K562 (cell line): ENCODE measurements at regions not wholly inside any gene's neighbourhood (a gene's known extent, or its start where the extent isn't known, plus 50 kb on each side); places are given as distances from the start of the nearest gene placed in this dataset.

Experiments
- KAT2B ChIP-seq: IDR thresholded peaks from one replicate; pipeline ENCODE4 v1.6.1; 2012; ENCODE audit warnings: low read depth, mild to moderate bottlenecking, control low read depth, inconsistent platforms, low read length, moderate library complexity
- PHF21A ChIP-seq: fragments of 450-650 bp; IDR thresholded peaks from 2 replicates; pipeline ENCODE4 v1.6.1; 2017; ENCODE audit warnings: low read depth, borderline replicate concordance
- TOE1 ChIP-seq, 2 experiments: fragments of 450-650 bp in 1 of 2; sonication (generic) in 1 of 2; formaldehyde crosslinking in 1 of 2; IDR thresholded peaks; 2 replicates each; pipeline versions ENCODE4 v1.7.1 to v1.8.0; 2016 to 2022; ENCODE audit warnings: borderline replicate concordance in 2 of 2, mild to moderate bottlenecking in 2 of 2, antibody characterized with exemption in 1 of 2, inconsistent platforms in 1 of 2, low read depth in 1 of 2, missing genetic modification reagents in 1 of 2, moderate library complexity in 1 of 2
- ZZZ3 ChIP-seq: fragments of 450-650 bp; IDR thresholded peaks from 2 replicates; pipeline ENCODE4 v1.6.1; 2016; ENCODE audit warnings: antibody characterized with exemption, mild to moderate bottlenecking, moderate library complexity
- TF ChIP-seq, protein P1 (sequence below), 3 experiments: IDR thresholded peaks in 2 of 3; conservative IDR thresholded peaks in 1 of 3; 2 replicates each; pipeline ENCODE4 v1.5.1; 2011 to 2012; ENCODE audit warnings: low read length in 3 of 3, mild to moderate bottlenecking in 3 of 3, control low read depth in 2 of 3, improper control_type of control experiment in 1 of 3, inconsistent platforms in 1 of 3, low read depth in 1 of 3, mixed read lengths in 1 of 3, moderate library complexity in 1 of 3; ENCODE audit not compliant: insufficient read depth in 2 of 3
- TF ChIP-seq, protein P2 (sequence below), 2 experiments: fragments of 450-650 bp in 1 of 2; sonication (generic) in 1 of 2; formaldehyde crosslinking; conservative IDR thresholded peaks; 2 replicates each; pipeline versions ENCODE4 v1.4.0 to v1.8.1; 2020 to 2022; ENCODE audit warnings: mild to moderate bottlenecking in 1 of 2, missing genetic modification reagents in 1 of 2

DNA sequence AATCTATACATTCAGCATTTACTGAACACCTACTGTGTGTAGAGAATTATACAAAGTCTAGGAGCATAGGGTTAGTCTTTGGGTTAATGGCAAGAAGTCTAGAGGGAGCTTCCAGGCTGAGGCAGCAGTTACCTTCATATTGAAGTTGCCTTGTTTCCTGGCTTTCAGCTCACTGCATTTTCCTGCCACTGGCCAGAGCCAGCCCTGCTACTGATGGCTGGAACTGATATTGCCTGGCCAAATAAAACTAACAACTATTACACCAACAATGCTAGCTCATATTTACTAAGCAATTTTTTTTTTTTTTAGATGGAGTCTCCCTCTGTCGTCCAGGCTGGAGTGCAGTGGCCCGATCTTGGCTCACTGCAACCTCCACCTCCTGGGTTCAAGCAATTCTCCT is 165.7 kb upstream of the ITGB1 start:
- TF ChIP-seq, protein P1, sequence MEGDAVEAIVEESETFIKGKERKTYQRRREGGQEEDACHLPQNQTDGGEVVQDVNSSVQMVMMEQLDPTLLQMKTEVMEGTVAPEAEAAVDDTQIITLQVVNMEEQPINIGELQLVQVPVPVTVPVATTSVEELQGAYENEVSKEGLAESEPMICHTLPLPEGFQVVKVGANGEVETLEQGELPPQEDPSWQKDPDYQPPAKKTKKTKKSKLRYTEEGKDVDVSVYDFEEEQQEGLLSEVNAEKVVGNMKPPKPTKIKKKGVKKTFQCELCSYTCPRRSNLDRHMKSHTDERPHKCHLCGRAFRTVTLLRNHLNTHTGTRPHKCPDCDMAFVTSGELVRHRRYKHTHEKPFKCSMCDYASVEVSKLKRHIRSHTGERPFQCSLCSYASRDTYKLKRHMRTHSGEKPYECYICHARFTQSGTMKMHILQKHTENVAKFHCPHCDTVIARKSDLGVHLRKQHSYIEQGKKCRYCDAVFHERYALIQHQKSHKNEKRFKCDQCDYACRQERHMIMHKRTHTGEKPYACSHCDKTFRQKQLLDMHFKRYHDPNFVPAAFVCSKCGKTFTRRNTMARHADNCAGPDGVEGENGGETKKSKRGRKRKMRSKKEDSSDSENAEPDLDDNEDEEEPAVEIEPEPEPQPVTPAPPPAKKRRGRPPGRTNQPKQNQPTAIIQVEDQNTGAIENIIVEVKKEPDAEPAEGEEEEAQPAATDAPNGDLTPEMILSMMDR (IDR thresholded peaks at IDR 0.05 in 2 of 3, conservative IDR thresholded peaks at IDR 0.05 in 1 of 3; ENCODE audit: insufficient read depth in 2 of 3, low read depth in 1 of 3, low read length in 3 of 3): no peak
- TF ChIP-seq PHF21A: no peak
- no peak for TF ChIP-seq ZZZ3
- TF ChIP-seq KAT2B: no peak
- TF ChIP-seq, protein P2, sequence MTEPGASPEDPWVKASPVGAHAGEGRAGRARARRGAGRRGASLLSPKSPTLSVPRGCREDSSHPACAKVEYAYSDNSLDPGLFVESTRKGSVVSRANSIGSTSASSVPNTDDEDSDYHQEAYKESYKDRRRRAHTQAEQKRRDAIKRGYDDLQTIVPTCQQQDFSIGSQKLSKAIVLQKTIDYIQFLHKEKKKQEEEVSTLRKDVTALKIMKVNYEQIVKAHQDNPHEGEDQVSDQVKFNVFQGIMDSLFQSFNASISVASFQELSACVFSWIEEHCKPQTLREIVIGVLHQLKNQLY (CRISPR knock-in tag; conservative IDR thresholded peaks at IDR 0.05): no peak
- TF ChIP-seq TOE1 (IDR thresholded peaks at IDR 0.05; ENCODE audit: borderline replicate concordance): no peak
- no peak for TF ChIP-seq TOE1 (CRISPR knock-in tag; IDR thresholded peaks at IDR 0.05; ENCODE audit: borderline replicate concordance, low read depth)
